DMS79 treated with DMSO at 0.1 percent for 48 hours (cell line): ENCODE measurements at regions not wholly inside any gene's neighbourhood (a gene's known extent, or its start where the extent isn't known, plus 50 kb on each side); places are given as distances from the start of the nearest gene placed in this dataset.

ENCODE experiments used
- DNase-seq: peaks from one replicate; lab custom pipeline; 2025; lab: John Stamatoyannopoulos, UW

DNA sequence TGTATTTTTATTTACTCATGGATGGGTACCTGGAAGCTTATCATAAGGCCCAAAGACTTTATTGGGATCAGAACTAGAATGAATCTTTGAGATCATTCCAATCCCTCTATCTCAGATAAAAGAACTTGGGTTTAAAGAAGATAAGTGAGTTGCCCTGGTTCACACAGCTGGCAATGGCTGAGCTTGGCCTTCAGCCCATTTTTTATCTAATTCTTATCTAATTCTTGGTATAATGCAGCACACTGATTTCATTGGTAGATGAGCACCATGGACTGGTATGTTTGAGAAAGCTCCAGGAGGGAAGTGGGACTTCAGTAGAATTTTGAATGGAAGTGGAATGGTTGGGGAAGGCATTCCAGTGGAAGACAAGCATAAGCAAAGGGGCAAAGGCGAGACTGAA, 558.9 kb downstream of the REEP3 start:
- DNase-seq, result no peak

DNA sequence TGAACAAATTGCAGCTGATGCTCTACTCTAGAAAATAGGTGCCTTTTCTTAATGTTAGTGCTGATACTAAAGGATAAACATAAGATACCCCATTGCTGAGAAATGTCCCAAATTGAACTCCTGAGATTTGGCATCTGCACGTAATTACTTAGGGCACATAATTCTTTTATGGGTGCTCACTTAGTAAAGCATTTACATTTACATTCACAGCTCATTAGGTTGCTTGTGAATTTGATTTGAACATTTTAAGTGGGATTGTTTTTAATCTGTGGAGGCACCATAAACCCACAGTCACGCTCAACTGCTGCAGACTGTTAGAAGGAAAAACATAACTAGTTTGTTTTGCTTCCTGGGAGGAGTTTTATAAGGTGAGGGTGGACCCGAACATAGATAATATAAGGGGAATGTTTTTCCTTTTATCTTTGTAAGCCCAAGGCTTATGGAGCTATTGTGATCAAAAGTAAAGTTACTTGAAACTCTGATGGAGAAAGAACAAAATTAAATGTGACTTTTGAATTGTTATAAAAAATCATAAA, 560.8 kb downstream of the REEP3 start:
- no peak for DNase-seq

- DNase-seq, result no peak
Measured at GRCh38 chr10:64086083-64086767, 565.0 kb downstream of the REEP3 start.

GRCh38 chr10:64089648-64090047, 568.4 kb downstream of the REEP3 start:
- DNase-seq, result no peak

GRCh38 chr10:64090865-64091264, 569.7 kb downstream of the REEP3 start:
- no peak for DNase-seq

GRCh38 chr10:64091897-64092296, 570.7 kb downstream of the REEP3 start:
- no peak for DNase-seq

DNA sequence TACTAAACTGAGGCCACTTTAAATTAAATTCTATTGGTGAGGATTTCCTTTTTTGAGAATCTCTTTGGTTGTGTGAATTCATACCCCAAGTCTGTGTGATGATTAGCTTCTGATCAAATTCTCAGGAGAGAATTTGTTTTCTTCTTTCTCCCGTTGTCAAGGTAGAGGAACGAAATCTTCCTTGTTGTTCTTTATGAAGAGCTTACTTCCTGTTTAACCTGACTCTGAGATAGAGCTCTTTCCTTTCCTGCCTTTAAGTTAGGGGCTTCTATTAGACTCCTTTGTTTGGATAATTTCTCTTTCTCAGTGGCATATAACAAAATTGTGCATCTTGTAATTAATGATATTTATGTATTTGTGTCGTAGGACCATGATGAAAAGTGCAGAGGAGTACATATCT, 572.1 kb downstream of the REEP3 start:
- no peak for DNase-seq

DNA sequence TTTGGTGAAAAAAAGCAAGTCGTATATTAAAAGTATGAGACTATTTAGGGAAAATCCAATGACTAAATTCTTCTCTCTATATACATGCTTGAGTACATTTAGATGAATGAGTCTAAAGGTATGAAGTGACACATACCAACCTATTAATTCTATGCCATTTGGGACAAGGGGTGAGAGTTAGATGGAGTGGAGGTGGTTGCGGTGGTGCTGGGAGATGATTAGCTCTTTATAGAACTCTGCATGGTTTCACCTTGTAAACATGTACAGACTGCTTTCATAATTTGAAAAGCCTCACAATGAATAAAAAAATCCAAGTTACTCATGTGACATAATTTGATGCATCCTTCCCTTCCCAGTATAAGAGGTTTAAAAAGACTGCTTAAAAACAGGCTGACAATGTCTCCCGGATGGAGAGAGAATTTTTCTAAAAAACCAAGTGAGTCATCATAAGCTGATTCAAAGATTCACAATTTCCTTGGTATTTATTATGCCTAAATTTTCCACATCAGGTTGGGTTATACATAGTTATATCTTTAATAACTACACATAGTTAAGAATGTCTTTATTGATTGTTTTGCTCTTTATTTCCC, 572.8 kb downstream of the REEP3 start:
- no peak for DNase-seq

DNA sequence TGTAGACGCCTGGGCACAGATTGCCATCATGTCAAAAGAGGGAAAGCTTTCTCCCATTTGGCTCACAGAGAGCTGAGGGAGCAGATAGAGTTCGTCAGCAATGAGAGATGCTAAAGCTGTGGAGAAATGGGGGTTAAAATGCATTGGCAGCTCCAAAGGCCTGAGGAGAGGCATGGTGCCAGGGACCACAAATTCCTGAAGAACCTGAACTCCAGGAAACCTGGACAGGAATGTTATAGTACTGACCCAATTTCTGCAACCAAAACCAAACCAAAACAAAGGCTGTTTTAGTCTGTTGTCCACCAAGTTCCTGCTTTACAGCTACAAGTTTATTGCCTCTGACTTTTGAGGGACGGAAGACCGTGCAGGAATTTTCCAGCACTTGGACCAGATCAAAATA, 575.7 kb downstream of the REEP3 start:
- no peak for DNase-seq

GRCh38 chr10:64097391-64098122, 576.4 kb downstream of the REEP3 start:
- no peak for DNase-seq

GRCh38 chr10:64098994-64099393, 577.8 kb downstream of the REEP3 start:
- DNase-seq, result no peak

GRCh38 chr10:64101606-64102263, 580.5 kb downstream of the REEP3 start:
- no peak for DNase-seq

DNA sequence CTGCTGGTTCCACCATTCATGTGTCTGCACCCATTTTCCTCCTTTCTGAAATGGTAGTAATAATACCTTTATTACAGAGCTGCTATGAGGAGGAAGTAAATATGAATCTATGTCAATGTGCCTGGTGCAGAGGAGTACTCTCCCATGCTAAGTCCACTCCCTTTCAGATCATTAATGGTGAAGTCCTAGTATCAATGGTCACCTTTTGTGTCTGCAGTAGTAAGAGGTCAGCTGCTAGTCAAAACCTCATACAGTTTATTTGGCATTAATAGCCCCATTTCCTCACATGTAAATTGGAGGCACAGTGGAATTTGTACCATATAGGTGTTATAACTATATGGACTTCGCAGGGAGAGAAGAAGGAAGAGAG, 581.0 kb downstream of the REEP3 start:
- DNase-seq, result no peak

DNA sequence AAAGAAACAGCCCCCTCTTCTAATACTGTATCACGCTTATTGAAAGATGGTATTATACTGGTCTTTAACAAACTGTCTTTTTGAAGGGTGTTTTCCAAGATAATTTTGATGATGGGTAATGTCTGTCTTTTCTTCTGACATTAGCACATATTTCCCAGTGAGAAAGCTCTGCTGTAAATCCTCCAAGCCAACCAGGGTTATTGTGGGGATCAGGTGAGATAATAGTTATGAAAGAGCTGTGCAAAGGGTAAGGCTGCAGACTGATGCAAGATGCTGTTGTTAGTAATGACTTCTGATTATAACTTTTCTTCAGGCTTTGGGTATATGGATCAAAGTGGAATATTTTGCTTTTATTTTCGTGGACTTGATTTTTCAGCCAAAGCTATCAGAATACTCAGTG, 581.7 kb downstream of the REEP3 start:
- no peak for DNase-seq

DNA sequence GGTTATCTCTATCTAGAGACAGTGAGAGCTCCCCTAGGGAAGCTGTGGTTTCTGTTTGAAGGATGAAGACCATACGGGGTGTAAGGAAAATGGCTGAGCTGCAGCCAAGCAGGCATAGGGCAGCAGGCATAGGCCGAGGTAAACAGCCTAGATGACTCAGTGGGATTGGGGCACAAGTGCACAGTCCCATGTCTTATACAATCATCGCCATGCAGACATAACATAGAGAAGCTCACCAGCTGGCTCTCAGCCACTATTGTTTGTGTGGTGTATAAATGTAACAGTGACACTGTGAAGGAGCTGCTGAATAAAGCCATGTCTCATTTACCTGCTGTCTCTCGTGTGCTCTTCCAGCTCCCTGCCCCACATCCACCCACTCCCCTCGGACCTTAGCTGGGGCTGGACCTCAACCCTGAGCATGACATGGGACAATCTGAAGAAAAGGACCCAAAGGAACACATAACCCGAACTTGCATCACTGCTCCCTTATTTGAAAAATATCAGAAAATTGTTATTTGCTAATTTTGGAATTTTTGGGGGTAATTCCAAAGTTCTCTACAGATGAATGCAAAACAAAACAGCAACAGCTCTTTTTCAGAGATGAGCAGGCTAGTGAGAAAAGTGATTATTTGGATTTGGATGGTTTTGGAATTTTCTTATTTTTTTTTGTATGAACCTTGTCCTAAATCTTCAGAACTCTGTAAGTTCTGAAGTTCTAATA, 582.7 kb downstream of the REEP3 start:
- DNase-seq, result no peak

GRCh38 chr10:64109926-64110495, 588.8 kb downstream of the REEP3 start:
- DNase-seq, result no peak

DNA sequence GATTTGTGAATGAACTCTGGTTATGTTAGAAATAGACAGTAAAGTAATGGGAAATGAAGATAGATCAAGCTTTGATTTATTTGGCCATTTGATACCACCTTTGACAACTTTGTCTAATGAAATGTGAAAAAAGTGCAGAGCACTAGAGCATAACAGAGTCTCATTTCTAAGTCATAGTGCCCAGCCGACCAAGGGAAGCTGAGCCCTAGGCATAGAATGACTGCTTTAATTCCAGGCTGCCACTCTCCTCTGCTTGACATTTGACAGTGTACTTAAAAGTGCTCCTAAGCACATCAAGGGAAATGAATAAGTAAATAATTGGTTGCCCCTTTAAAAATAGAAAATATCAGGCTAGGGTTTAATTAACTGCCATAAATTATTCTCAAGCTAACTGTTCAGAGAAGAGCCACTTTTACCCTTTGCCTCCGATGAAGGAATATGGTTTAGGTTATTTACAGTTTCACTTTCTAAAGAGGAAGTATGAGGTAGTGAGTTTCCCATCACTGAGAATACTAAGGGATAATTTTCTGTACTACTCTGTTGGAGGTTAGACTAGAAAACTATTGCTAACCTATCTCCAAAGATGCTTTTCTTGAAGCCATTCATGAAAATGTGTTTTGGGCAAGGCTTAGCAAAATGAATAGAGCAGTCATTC, 591.6 kb downstream of the REEP3 start:
- DNase-seq, result no peak

GRCh38 chr10:64113375-64113774, 592.2 kb downstream of the REEP3 start:
- DNase-seq, result no peak

GRCh38 chr10:64113792-64114191, 592.6 kb downstream of the REEP3 start:
- DNase-seq, result no peak

DNA sequence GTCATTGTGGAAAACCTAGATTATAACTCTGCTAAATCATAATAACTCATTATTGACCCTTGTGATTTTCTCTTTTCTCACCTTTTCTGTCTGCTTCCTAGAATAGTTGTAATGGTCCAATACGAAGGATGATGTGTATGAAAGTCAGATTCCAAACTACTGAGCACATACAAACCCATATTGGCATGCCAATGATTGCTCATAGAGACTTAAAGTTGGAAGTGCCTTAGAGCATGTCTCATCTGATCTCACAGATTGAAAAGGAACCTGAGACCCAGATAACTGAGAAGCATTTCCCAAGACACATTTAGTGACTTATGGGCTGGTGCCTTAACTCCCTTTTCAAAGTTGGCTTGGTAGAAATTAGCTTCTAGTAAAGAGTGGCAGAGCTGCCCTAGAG, 594.3 kb downstream of the REEP3 start:
- no peak for DNase-seq
